GM18526 (cell line): ENCODE measurements at regions not wholly inside any gene's neighbourhood (a gene's known extent, or its start where the extent isn't known, plus 50 kb on each side); places are given as distances from the start of the nearest gene placed in this dataset.

Experiments used
- POLR2A ChIP-seq: IDR thresholded peaks from 3 replicates; pipeline ENCODE4 v1.6.1; 2011; ENCODE audit not compliant: insufficient read length; ENCODE audit errors: extremely low read depth

GRCh38 chr6:25105070-25105925, 169.5 kb upstream of the RIPOR2 start:
- TF ChIP-seq POLR2A, result no peak

GRCh38 chr6:25107218-25107617, 171.5 kb upstream of the RIPOR2 start:
- no peak for TF ChIP-seq POLR2A

GRCh38 chr6:25111782-25112181, 167.4 kb upstream of the CARMIL1 start:
- TF ChIP-seq POLR2A, result no peak

- TF ChIP-seq POLR2A, result no peak
Observed at GRCh38 chr6:25112322-25112773, 166.8 kb upstream of the CARMIL1 start.

GRCh38 chr6:25113436-25113835, 165.7 kb upstream of the CARMIL1 start:
- TF ChIP-seq POLR2A, result no peak

GRCh38 chr6:25118038-25118437, 161.1 kb upstream of the CARMIL1 start:
- TF ChIP-seq POLR2A, result no peak

GRCh38 chr6:25121186-25121585, 158.0 kb upstream of the CARMIL1 start:
- no peak for TF ChIP-seq POLR2A

- TF ChIP-seq POLR2A, result no peak
Observed at GRCh38 chr6:25122001-25122400, 157.2 kb upstream of the CARMIL1 start.

- TF ChIP-seq POLR2A, result no peak
Observed at GRCh38 chr6:25122622-25123237, 156.4 kb upstream of the CARMIL1 start.

- no peak for TF ChIP-seq POLR2A
Observed at GRCh38 chr6:25124216-25124715, 154.9 kb upstream of the CARMIL1 start.

- TF ChIP-seq POLR2A, result no peak
Observed at GRCh38 chr6:25125736-25126135, 153.4 kb upstream of the CARMIL1 start.

GRCh38 chr6:25127076-25127837, 151.9 kb upstream of the CARMIL1 start:
- no peak for TF ChIP-seq POLR2A

GRCh38 chr6:25130518-25130917, 148.7 kb upstream of the CARMIL1 start:
- TF ChIP-seq POLR2A, result no peak

GRCh38 chr6:25132934-25133333, 146.2 kb upstream of the CARMIL1 start:
- TF ChIP-seq POLR2A, result no peak

- TF ChIP-seq POLR2A, result no peak
Observed at GRCh38 chr6:25133568-25133967, 145.6 kb upstream of the CARMIL1 start.
